ENCODE measurements at regions not wholly inside any gene's neighbourhood (a gene's known extent, or its start where the extent isn't known, plus 50 kb on each side); places are given as distances from the start of the nearest gene placed in this dataset.
A peak's percentile ranks its signal among the peaks of the same experiment; 100 is the strongest.
"Not testable (repeated sequence)": the region's sequence is repeated elsewhere in the genome, so short reads cannot be mapped to it uniquely, and the experiment has no call there.

DNA sequence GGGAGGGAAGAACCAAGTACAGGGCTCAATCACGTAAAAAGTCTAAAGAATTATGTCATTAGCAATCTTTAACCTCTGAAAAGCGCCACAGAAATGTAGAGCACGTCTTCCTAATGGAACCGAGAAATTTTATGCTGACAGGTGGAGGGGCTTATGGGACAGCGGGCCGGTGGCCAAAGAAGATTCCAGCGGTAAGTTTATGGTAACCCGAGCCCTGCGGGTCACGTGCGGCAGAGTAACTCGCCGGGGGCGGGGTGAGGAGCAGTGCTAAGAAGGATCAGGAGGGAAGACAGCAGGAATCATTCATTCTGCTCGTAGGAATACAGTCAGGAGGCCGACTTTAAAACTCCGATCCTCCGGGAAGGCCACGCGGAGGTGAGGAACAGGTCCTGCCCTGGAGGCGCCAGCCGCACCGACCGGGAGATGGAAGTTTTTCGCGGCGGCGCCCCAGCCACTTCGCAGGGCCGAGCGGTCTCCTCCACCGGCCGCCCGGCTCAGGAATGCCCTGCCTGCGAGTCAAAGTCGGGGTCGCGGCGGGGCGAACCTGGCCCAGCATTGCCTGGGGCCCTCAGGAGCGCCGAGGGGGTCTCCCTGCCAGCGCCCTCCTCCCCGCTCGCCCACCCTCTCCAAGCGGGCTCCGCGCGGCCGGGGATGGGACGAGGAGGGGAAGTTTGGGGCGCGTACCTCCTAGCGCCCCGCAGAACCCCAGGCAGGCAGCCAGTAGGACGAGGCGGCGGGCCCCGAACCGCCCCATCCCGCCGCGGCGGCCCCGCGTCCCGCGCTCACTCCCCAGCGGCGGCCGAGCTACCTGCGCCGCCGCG is 101.8 kb downstream of the ESM1 start:
- peak; percentile 88 for DNase-seq

DNA sequence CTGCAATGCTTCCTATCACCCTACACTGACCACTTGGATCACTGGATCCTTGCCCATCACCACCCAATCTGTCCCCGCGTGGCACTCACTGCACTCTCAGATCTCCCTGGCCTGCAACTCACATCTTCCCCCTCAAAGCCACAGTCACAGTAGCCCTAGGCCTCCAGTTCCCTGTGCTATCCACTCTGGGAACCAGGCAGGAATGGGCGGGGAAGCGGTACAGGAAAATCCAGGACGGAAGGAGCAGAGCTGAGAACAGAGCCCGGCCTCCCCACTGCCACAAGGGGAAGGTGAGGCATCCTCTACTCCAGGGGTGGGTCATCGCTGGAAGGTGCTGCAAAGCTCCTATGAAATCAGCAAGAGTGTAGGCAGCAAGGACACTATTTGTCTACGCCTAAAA is 102.6 kb downstream of the ESM1 start:
- DNase-seq, result peak; percentile 35

DNA sequence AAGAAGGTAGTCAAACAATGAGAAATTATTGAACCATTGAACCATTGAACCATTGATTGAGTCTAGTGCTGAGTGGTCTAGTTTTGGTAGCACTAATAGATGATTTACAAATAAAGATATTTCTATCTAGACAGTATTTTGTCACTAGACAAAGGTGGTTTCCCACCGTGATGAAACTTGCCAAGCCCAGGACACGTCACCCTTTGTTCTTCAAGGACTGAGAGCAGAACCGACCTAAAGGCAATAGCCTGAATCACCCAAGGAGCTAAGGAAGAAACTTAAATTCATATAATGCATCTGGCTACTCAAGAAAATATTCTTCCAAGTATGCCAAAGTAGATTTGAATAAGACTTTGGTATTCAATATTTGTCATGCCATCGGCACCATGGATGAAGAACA is 103.3 kb downstream of the ESM1 start:
- DNase-seq, result no peak

DNA sequence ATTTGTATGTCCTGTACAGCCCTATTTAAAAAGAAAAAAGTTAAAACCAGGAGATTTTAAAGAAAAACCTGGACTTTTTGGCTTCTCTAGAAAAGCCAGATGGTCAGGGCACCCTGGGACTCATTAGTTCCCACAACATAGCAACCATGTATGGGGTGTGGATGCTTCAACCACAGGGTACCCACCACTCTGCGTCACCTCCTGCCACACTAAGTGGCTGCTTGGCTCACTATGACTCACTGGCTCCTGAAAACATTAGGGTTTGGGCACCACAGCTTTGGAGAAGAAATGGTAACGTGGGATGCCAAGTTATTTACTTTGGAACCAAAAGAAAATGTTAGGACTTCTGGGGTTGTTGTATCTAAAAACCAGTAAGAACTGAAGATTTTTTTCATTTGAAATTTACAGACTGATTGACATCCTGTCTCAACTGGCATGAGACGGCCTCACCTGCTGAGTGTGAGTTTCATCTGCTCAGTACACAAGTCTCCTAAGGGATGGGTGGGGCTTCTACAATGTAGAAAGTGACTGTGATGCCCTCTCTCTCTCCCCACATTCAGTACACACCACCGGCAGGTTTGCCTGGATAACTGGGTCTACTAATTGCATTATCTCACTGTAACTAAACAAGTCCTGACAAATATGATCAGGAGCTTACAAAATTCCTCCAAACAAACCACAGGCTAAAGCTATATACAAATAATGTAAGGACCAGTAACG is 103.9 kb downstream of the ESM1 start:
- peak; percentile 50 for DNase-seq

DNA sequence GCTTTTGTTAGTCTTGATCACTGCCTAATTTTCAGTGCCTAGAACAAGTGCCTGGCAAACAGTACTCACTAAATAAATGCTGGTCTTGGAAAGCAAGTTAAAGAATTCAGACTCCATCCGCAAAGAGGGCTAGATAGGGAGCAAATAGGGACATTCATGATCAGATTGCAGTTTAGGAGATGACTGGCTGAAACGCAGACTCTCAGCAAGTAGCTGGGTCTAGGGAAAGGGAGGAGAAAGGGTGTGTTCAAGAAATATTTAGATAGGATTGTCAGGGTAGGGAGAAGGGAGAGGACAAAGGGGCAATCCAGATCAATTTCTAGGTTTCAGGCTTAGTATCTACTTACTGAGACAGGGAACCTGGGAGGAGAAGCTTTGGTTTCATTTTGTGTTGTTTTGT is 108.4 kb downstream of the ESM1 start:
- DNase-seq, result no peak

DNA sequence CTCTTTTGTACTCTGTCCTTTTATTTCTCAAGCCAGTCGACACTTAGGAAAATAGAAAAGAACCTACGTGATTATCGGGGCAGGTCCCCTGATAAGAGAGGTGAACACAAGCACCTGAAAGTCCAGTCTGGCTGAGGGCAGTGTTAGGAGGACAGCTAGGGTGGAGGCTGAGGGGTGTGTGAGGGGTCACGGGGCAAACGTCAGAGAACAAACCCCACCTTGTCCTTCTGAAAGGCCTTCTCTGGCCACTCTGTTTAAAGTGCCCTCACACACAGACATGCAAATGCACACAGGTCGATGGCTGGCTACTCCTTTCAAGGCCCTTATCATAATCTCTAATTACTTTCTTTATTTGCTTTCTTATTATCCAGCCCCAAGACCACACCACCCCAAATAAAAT is 108.8 kb downstream of the ESM1 start:
- no peak for DNase-seq

DNA sequence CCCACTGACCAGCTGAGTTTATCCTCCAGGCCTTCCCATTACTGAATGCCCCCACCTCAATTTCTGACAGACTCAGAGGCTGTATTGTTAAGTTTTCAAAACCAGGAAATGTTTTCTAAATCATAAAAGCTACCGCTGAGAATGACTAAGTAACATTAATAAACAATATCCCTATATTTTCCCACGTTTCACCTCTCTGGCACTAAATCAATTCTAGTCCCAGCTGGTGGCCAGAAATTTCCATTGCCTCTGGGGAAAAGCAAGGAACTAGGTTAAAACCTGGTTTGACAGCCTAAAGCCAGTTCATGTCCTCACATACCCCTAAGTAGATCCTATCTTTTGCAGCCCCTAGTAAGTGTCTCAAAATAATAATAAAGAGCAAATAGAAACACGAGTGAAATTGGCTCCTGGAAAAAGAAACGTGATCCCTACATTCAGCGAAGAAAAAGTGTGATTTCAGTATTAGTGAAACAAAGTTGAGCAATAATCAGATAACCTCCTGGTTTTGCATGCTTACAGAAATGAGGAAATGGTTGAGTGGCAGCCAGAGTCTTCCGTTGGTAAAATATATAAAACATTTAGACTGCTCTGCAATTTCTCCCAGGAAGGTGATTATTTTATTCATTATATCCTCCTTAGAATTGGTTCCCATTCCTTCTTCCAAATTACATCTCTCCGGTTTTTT is 110.9 kb downstream of the ESM1 start:
- no peak for DNase-seq

DNA sequence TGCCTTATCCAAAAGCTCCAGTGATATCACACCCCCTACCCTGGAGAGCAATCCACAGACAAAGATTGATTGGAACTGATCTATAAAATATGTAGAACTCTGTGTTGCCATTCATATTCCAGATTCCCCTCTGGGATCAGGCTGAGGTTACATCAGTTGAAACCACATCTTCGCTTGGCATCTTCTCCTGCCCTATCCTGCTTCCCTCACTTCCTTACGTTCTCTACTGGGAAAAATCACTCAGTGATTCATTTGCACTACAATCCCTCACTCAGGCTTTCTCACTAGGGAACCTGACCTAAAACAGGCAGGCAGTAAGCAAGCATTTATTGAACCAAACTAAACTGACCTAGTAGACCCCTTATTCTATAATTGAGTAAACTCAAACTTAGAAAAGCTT is 111.7 kb downstream of the ESM1 start:
- DNase-seq, result no peak

DNA sequence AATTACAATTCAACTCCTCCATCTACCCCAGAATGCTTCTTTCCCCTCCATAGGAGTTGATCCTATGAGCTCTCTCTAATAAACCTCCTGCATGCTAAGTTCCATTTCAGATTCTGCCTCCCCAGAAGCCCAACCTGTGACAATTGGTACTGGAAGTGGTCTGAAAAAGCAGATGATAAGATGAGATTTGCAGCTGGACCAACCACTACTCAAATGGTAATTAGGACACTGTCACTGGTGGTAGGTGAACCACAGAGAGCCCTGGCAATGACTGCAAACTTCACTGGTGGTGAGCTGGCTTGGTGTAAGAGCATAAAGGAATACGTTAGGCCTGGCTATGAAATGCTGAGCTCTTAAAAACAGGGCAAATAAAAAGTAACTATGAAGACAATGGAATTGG is 112.6 kb downstream of the ESM1 start:
- DNase-seq, result no peak

DNA sequence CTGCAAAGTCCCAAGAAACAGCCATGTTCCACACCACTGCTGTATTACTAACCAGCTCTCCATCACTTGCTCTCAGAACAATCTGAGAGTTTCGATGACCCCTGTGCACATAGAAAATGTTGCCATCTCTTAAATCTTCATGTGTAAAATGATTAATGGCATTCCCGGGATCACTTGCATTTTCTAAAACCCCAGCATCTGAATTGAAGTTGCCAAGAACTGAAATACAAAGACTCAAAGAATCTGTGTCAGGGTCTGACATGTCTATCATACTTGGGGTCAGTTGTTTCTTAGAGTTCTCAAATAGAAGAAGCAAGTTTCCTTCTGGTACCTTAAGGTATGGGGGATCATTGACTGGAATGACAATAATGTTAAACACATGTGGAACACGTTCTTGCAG is 115.1 kb downstream of the ESM1 start:
- no peak for DNase-seq

DNA sequence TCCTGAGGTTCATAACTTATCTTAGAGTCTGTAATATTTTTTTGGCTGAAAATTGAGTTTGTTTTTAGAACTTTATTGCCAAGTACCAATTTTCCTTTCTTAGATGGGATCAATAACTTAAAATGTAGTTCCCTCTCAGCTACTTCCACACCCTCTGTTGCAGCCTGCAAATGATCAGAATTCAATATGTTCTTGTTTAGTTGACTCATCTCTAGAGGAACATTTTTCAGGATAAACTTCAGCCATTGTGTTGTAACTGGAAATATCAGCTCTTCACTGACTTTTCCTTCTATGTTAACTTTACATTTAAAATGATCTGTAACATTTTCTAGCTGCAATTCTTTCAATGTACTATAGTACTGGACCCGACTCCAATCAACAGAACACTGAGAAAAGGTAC is 115.7 kb downstream of the ESM1 start:
- DNase-seq, result no peak

DNA sequence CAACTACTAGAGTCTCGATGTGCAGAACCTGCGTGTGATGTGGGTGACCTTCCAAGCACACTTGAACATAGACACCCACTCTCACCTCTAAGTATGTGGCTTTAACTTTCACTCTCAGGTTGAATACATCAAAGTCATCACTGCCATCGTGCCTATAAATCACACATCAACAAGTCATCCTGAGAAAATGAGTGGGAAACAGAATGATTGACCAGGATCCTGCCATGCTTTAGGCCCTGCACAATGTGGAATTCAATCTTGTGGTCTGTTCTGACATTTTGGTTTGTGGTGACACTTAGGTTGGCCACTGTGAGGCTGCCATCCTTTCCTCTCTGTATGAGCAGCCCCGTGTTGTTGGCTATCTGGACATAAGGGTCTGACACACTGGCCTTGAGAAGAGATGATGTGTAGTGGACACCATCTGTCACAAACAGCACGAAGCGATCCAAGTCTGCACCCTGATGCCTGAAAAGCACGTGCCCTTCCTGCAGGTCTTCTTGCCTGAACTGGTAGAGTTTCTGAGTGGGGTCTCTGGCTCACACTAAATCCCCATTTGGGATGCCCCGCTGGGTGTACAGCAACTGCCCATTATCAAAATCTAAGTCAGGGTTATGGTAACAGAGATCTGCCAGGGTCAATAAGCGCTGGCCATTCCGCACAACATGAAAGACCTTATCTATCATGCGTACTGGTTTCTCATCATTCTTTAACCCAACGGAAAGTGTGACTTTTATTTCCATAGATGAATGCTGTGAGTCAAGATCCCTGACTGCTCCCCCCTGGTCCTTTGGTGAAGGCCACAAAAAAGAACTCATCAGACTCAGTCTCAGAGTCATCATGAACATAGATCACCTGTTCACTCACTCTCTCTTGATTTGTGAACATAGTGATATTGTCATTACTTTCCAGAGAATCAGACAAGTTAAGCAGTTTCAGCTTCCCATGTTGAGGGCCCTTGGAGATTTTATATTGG is 116.6 kb downstream of the ESM1 start:
- no peak for DNase-seq

DNA sequence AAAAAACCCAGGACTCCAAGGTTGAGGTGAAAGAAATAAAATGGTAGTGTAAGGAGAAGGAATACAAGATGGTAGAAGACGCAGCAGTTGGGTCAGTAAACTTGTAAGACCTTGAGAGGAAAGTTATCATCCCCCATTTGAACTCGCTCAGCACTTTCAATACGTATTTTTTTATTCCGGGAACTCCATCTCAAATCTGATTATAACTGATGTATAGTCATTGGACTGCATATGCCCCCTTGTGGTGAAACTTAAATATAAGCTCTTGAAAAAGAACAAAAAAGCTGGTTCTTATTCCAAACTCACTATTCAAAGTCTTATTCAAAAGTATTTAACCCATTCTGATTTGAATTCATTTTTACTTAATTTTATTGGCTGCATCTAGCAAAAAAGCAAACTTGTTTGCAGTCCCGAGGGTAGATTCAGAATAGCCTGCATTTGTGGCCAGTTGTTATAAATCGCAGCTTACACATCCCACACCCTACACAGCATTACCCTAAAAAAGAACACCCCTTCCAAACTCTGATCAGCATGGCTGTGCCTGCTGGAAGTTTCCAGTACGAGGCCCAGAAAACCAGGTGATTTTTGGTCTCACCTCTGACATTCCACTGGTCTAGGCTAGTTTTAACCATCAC is 118.0 kb downstream of the ESM1 start:
- DNase-seq, result no peak

DNA sequence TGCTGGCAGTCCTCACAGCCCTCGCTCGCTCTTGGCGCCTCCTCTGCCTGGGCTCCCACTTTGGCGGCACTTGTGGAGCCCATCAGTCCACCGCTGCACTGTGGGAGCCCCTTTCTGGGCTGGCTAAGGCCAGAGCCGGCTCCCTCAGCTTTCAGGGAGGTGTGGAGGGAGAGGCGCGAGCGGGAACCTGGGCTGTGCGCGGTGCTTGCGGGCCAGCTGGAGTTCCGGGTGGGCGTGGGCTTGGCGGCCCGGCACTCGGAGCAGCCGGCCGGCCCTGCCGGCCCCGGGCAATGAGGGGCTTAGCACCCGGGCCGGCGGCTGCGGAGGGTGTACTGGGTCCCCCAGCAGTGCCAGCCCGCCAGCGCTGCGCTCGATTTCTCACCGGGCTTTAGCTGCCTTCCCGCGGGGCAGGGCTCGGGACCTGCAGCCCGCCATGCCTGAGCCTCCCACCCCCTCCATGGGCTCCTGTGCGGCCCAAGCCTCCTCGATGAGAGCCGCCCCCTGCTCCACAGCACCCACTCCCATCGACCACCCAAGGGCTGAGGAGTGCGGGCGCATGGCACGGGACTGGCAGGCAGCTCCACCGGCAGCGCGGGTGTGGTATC is 120.4 kb downstream of the ESM1 start:
- DNase-seq, result not testable (repeated sequence)

DNA sequence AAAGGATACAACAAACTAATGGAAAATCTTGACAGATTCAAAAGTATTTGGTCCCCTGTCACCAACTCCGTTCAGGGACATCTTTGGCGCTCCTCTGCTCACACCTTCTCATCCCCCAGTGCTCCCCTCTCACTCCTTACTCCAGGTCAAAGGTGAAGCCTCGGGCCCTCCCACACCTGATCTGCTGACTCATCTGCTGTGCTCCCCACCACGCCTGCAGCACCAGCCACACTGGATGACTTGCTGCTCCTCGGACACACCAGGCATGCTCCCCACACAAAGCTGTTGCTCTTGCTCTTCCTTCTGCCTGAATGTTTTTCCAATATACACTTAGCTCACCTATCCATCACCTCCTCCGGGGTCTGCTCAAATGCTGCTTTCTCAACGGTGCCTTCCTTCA is 123.4 kb downstream of the ESM1 start:
- no peak for DNase-seq

DNA sequence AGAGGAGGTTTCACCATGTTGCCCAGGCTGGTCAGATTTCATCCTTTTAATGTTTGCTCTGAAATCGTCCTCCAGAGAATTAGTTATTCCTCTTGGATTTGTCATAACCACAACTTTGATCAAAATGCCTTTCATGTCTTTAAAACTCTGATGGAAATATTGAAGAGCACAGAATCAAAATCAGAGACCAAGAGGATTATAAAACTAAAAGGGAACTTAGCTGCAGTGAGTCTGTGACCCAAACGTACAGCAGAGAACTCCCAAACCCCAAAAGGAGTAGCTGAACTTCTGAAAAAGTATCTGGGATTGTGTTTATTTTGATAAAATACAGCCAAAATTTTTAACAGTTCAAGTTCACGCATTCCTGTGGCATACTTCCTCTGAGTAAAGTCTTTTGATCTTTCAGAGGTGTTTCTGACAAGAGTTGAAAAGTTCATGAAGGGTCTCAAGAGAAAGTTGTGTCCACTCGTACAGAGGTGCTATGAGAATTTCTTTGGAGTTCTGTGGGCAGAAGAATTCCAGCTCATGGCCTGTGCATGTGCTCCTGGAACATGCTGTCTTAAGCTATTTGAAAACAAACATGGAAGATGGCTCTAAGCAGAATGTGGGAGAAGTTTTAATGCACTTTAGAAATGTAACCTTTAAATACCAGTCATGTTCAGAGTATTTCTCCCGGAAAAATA is 124.0 kb downstream of the ESM1 start:
- DNase-seq, result no peak

DNA sequence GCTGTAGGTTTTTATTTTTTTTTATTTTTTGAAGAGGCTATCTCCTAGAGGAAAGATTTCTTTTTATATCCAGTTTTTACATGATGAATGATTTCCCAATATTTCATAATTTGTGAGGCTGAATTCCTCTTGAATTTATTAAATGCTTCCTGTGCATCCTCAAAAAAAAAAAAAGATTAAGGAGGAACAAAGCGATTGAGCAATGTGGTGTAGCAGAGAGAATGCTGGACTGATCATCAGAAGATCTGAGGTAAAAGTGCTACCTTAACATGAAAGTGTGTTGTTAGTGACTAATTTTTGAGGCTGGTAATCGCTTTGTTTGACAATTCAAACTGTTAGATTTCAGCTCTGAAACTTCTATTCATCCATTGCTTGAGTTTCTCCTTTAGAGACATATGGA is 125.1 kb downstream of the ESM1 start:
- no peak for DNase-seq

DNA sequence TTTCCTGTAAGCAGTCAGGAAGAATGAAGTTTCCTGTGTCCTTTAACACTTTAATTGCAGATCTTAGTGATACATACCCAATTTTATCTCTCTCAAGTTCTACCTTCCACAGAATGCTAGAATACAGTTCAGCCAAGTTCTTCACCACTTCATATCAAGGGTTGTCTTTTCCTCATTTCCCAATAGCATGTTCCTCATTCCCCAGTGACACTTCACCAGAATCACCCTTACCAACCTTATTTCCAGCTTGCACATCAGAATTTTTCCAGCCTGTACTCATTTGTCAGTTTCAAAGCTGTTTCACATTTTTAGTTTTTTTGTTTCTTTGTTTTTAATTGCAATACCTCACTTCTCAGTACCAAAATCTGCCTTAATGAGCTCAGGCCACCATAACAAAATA is 126.1 kb downstream of the ESM1 start:
- no peak for DNase-seq

DNA sequence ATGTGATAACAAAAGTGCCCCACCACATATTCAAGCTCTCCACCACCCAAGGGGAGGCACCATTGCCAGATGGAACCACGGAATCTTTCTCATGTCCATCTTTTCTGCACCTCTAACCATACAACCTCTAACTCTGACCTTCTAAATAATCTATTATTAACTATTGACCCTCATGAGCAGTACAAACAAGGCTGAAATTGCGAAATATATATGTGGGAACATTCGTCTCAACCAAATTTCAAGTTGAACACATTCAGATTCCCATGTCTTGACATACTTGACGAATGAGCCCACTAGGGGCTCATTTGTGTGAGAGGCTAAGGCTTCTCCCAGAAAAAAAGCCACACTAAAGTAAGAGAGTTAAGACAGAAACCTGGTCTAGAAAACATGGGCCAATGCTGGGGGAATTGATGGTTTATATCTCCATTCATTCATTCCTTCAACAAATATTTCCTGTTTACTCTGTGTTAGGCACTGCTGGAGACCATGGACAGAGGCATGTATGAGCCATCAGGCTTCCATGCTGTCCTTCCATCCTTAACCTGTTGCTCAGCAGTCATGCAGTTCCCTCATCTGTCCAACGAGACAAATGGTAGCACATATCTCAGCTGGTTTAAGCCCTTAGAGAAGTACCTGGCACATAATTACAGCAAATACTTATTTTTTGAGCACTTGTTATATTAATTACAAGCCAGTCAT is 130.4 kb downstream of the ESM1 start:
- DNase-seq, result no peak

DNA sequence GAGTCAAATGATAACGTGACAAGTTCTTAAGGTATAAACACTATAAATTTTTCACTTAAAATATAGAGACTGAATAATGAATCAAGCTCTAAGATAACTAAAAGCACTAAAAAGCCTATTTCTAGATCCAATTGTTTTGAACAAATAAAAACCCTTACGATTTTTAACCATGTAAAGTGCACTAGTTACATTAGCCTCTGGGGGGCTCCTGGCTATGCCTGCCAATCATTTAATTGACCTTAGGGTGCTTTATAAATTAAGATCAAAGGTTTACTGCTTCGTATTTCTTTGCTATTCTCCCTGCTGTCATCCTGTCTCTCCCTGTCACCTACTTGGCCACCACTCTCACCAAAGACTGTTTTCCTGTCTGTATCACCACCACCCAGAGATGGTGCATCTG is 133.4 kb downstream of the ESM1 start:
- no peak for DNase-seq

DNA sequence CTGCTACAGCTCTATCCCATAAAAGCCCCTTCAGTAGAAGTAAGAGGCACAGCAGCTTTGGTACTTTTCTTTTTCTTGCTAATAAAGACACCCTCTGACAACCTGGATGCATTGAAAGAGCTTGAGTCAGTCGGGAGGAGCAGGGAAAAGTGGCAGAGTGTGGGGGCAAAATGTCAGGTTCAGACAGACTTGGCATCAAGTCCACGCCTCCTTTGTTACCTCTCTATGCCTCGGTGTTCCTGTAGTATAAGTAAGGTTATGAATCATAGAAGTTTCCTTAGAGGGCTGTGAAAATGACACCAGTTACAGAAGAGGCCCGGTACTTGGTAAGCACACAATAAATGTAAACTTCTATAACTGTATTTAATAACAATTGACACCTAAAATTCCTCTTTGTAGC is 133.9 kb downstream of the ESM1 start:
- no peak for DNase-seq
